H9 (cell line): ENCODE measurements at regions not wholly inside any gene's neighbourhood (a gene's known extent, or its start where the extent isn't known, plus 50 kb on each side); places are given as distances from the start of the nearest gene placed in this dataset.

ENCODE experiments used
- DNase-seq: peaks from one replicate; pipeline ENCODE4 v3.0.0-alpha.2; 2017
- H2AFZ ChIP-seq: one replicate; pipeline ENCODE4 v1.6.1; 2013; ENCODE audit warnings: mild to moderate bottlenecking, low read length, control low read depth, moderate library complexity
- H2AK5ac ChIP-seq: 2 replicates; pipeline ENCODE4 v1.6.1; 2013; ENCODE audit warnings: low read length, control low read depth, mixed read lengths; ENCODE audit not compliant: insufficient read length
- H2BK120ac ChIP-seq: one replicate; pipeline ENCODE4 v1.6.1; 2013; ENCODE audit warnings: low read depth, mild to moderate bottlenecking, low read length, control low read depth, inconsistent platforms; ENCODE audit not compliant: poor library complexity, severe bottlenecking
- H2BK12ac ChIP-seq: 2 replicates; pipeline ENCODE4 v1.6.1; 2013; ENCODE audit warnings: low read length, control low read depth, mixed read lengths, low read depth; ENCODE audit not compliant: insufficient read length
- H2BK15ac ChIP-seq: 2 replicates; pipeline ENCODE4 v1.6.1; 2013; ENCODE audit warnings: low read depth, low read length, control low read depth
- H2BK20ac ChIP-seq: one replicate; pipeline ENCODE4 v1.6.1; 2013; ENCODE audit warnings: low read depth, mild to moderate bottlenecking, low read length, control low read depth, inconsistent platforms; ENCODE audit not compliant: poor library complexity, severe bottlenecking
- H2BK5ac ChIP-seq: 2 replicates; pipeline ENCODE4 v1.6.1; 2013; ENCODE audit warnings: low read length, control low read depth, mixed read lengths; ENCODE audit not compliant: insufficient read length
- H3K14ac ChIP-seq: 2 replicates; pipeline ENCODE4 v1.6.1; 2013; ENCODE audit warnings: low read length, control low read depth; ENCODE audit not compliant: insufficient read depth
- H3K18ac ChIP-seq: 2 replicates; pipeline ENCODE4 v1.6.1; 2013; ENCODE audit warnings: low read depth, mild to moderate bottlenecking, mixed read lengths, low read length, control low read depth; ENCODE audit not compliant: insufficient read length
- H3K23ac ChIP-seq: 2 replicates; pipeline ENCODE4 v1.6.1; 2013; ENCODE audit warnings: low read length, control low read depth, mixed read lengths, low read depth; ENCODE audit not compliant: insufficient read length
- H3K23me2 ChIP-seq: 2 replicates; pipeline ENCODE4 v1.6.1; 2013; ENCODE audit warnings: low read depth, mild to moderate bottlenecking, mixed read lengths, low read length, control low read depth; ENCODE audit not compliant: insufficient read length, poor library complexity, severe bottlenecking
- H3K27ac ChIP-seq: 2 replicates; pipeline ENCODE4 v1.5.1; 2013; ENCODE audit warnings: low read length, control low read depth, mixed read lengths, low read depth; ENCODE audit not compliant: insufficient read length
- H3K27me3 ChIP-seq: 2 replicates; pipeline ENCODE4 v1.6.1; 2013; ENCODE audit warnings: low read length, control low read depth, inconsistent platforms; ENCODE audit not compliant: insufficient read depth
- H3K4ac ChIP-seq: 2 replicates; pipeline ENCODE4 v1.6.1; 2013; ENCODE audit warnings: low read depth, mild to moderate bottlenecking, control low read depth, inconsistent platforms, low read length, moderate library complexity
- H3K4me1 ChIP-seq: 2 replicates; pipeline ENCODE4 v1.6.1; 2013; ENCODE audit warnings: low read length, control low read depth, inconsistent platforms; ENCODE audit not compliant: insufficient read depth
- H3K4me2 ChIP-seq: 2 replicates; pipeline ENCODE4 v1.6.1; 2013; ENCODE audit warnings: low read length, control low read depth, mixed read lengths; ENCODE audit not compliant: insufficient read length, insufficient read depth
- H3K56ac ChIP-seq: 2 replicates; pipeline ENCODE4 v1.6.1; 2013; ENCODE audit warnings: low read depth, mild to moderate bottlenecking, mixed read lengths, low read length, control low read depth; ENCODE audit not compliant: insufficient read length
- H3K79me1 ChIP-seq: 2 replicates; pipeline ENCODE4 v1.6.1; 2013; ENCODE audit warnings: low read depth, mild to moderate bottlenecking, moderate library complexity, low read length, control low read depth, inconsistent platforms; ENCODE audit not compliant: insufficient read depth, poor library complexity, severe bottlenecking
- H3K79me2 ChIP-seq: 2 replicates; pipeline ENCODE4 v1.6.1; 2013; ENCODE audit warnings: low read length, control low read depth, inconsistent platforms; ENCODE audit not compliant: insufficient read depth
- H3K9ac ChIP-seq: 2 replicates; pipeline ENCODE4 v1.6.1; 2013; ENCODE audit warnings: low read length, control low read depth, mixed read lengths; ENCODE audit not compliant: insufficient read length; ENCODE audit errors: extremely low read depth
- H3K9me3 ChIP-seq: one replicate; pipeline ENCODE4 v1.6.1; 2013; ENCODE audit warnings: low read depth, low read length, inconsistent platforms; ENCODE audit not compliant: control insufficient read depth
- H3T11ph ChIP-seq: one replicate; pipeline ENCODE4 v1.6.1; 2013; ENCODE audit warnings: mild to moderate bottlenecking, low read length, control low read depth, inconsistent platforms
- H4K20me1 ChIP-seq: one replicate; pipeline ENCODE4 v1.6.1; 2013; ENCODE audit not compliant: control insufficient read depth, insufficient read length, insufficient read depth
- H4K5ac ChIP-seq: 2 replicates; pipeline ENCODE4 v1.6.1; 2013; ENCODE audit warnings: low read depth, mild to moderate bottlenecking, mixed read lengths, low read length, control low read depth; ENCODE audit not compliant: insufficient read length
- H4K8ac ChIP-seq: replicated peaks from 2 replicates; pipeline ENCODE4 v1.6.1; 2013; ENCODE audit warnings: low read length, control low read depth, mixed read lengths, low read depth; ENCODE audit not compliant: insufficient read length
- H4K91ac ChIP-seq: 2 replicates; pipeline ENCODE4 v1.6.1; 2013; ENCODE audit warnings: low read depth, mild to moderate bottlenecking, moderate library complexity, mixed read lengths, low read length, control low read depth; ENCODE audit not compliant: insufficient read length
- H3K27ac Mint-ChIP-seq, 3 experiments: 2 replicates in 2 of 3; 3 replicates in 1 of 3; pipeline ENCODE4 v1.8.0; 2020 to 2021; ENCODE audit warnings: mixed read lengths in 3 of 3, mild to moderate bottlenecking in 1 of 3, moderate library complexity in 1 of 3
- H3K27me3 Mint-ChIP-seq: 2 replicates; pipeline ENCODE4 v1.8.0; 2021; ENCODE audit warnings: low read depth, mild to moderate bottlenecking, moderate library complexity, mixed read lengths
- H3K36me3 Mint-ChIP-seq, 3 experiments: 2 replicates in 2 of 3; 3 replicates in 1 of 3; pipeline ENCODE4 v1.8.0; 2020 to 2021; ENCODE audit warnings: low read depth in 3 of 3, mixed read lengths in 3 of 3; ENCODE audit not compliant: insufficient read depth in 1 of 3
- H3K4me1 Mint-ChIP-seq, 2 experiments: 2 replicates each; pipeline ENCODE4 v1.8.0; 2020; ENCODE audit warnings: mixed read lengths in 2 of 2
- H3K4me3 Mint-ChIP-seq, 2 experiments: 2 replicates in 1 of 2; 3 replicates in 1 of 2; pipeline ENCODE4 v1.8.0; 2020 to 2021; ENCODE audit warnings: mild to moderate bottlenecking in 2 of 2, mixed read lengths in 2 of 2, moderate library complexity in 1 of 2
- H3K9me3 Mint-ChIP-seq, 2 experiments: 2 replicates in 1 of 2; 3 replicates in 1 of 2; pipeline ENCODE4 v1.8.0; 2020; ENCODE audit warnings: mild to moderate bottlenecking in 2 of 2, mixed read lengths in 2 of 2, moderate library complexity in 1 of 2
- WGBS: extraction: QIAGEN DNeasy Blood & Tissue Kit; methylation state at CpG from one replicate; pipeline ENCODE4 v1.1.7; 2013; ENCODE audit warnings: missing lambda C conversion rate, low lambda C conversion rate, mixed read lengths; ENCODE audit not compliant: insufficient read length; ENCODE audit errors: extremely low coverage; 5-methylcytosine and 5-hydroxymethylcytosine counted together
- TF ChIP-seq, protein P1 (sequence below): fragments of 200-600 bp; sonication (generic); conservative IDR thresholded peaks from 3 replicates; pipeline ENCODE4 v1.8.0; 2021; ENCODE audit warnings: antibody characterized with exemption, mild to moderate bottlenecking

DNA sequence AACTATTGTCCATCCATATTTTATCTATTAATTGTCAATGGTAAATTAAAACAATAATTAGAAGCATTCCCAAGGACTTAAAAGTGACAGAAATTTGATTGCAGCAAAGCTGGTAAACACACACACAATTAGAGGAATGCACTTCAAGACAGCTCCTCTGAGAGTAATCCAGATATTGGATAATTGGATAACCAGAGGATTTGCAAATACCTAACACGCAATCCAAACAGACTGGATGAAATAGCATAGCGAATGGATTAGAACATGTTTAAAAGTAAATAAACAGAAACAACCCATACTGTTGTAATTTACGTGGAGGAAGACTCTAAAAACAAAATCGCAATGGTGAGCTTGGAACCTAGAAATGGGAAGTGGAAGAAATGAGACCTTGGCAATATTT is 239.8 kb downstream of the METTL4 start:
- H2AFZ ChIP-seq: no peak overlapping the region
- no peak overlapping the region for H2AK5ac ChIP-seq
- H2BK12ac ChIP-seq: no peak overlapping the region
- no peak overlapping the region for H3K4me3 Mint-ChIP-seq
- no peak overlapping the region for H4K5ac ChIP-seq
- H3K27ac ChIP-seq: no peak overlapping the region
- no peak overlapping the region for H2BK15ac ChIP-seq
- no peaks in the 10 kb centered on the region for H3K9me3 Mint-ChIP-seq
- H3K4me1 Mint-ChIP-seq: peaks cover 0 to 6% of the 10 kb centered on the region in 2 experiments; a peak in 2 of 4 replicates
- H2BK20ac ChIP-seq: no peak overlapping the region
- H3K27me3 ChIP-seq: no peaks in the 10 kb centered on the region
- H3K79me2 ChIP-seq: no peaks in the 10 kb centered on the region
- TF ChIP-seq, protein P1, sequence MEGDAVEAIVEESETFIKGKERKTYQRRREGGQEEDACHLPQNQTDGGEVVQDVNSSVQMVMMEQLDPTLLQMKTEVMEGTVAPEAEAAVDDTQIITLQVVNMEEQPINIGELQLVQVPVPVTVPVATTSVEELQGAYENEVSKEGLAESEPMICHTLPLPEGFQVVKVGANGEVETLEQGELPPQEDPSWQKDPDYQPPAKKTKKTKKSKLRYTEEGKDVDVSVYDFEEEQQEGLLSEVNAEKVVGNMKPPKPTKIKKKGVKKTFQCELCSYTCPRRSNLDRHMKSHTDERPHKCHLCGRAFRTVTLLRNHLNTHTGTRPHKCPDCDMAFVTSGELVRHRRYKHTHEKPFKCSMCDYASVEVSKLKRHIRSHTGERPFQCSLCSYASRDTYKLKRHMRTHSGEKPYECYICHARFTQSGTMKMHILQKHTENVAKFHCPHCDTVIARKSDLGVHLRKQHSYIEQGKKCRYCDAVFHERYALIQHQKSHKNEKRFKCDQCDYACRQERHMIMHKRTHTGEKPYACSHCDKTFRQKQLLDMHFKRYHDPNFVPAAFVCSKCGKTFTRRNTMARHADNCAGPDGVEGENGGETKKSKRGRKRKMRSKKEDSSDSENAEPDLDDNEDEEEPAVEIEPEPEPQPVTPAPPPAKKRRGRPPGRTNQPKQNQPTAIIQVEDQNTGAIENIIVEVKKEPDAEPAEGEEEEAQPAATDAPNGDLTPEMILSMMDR: no peak
- H3K4ac ChIP-seq: no peak overlapping the region
- no peaks in the 10 kb centered on the region for H3K79me1 ChIP-seq
- H4K20me1 ChIP-seq: no peaks in the 10 kb centered on the region
- no peak overlapping the region for H2BK5ac ChIP-seq
- H4K91ac ChIP-seq: no peak overlapping the region
- H3K4me1 ChIP-seq: no peaks in the 10 kb centered on the region
- no peaks in the 10 kb centered on the region for H3K36me3 Mint-ChIP-seq
- H3K14ac ChIP-seq: no peak overlapping the region
- H4K8ac ChIP-seq: no peak overlapping the region
- H3K4me2 ChIP-seq: no peak overlapping the region
- no peak overlapping the region for H3K18ac ChIP-seq
- no CpG with 5 or more reads among the region's 4 CpGs for WGBS
- H3K9ac ChIP-seq: no peak overlapping the region
- H3T11ph ChIP-seq: no peak overlapping the region
- no peak overlapping the region for H3K23ac ChIP-seq
- no peak overlapping the region for H3K56ac ChIP-seq
- no peak overlapping the region; a peak in 1 of 7 replicates for H3K27ac Mint-ChIP-seq
- no peaks in the 10 kb centered on the region for H3K23me2 ChIP-seq
- DNase-seq: no peak
- H2BK120ac ChIP-seq: no peak overlapping the region
- peaks cover 2% of the 10 kb centered on the region; the same call in 1 of the 2 replicates for H3K27me3 Mint-ChIP-seq
- H3K9me3 ChIP-seq: no peaks in the 10 kb centered on the region
